ENCODE measurements at regions not wholly inside any gene's neighbourhood (a gene's known extent, or its start where the extent isn't known, plus 50 kb on each side); places are given as distances from the start of the nearest gene placed in this dataset.

- Histone ChIP-seq H3K27me3 (replicated peaks in 1 of 4; ENCODE audit: control insufficient read depth in 3 of 4, extremely low read depth in 1 of 4, insufficient read depth in 3 of 4, low read length in 3 of 4) (no peaks in the 10 kb centered on the region; a peak in 1 of 7 replicates), H3K23me2 (ENCODE audit: low read depth, low read length) (no peaks in the 10 kb centered on the region), H4K91ac (replicated peaks; ENCODE audit: insufficient read length, low read length) (no peak overlapping the region), H2BK20ac (ENCODE audit: low read length) (no peak overlapping the region), H3K36me3 (ENCODE audit: control insufficient read depth in 2 of 4, insufficient read depth in 4 of 4, low read length in 3 of 4) (no peaks in the 10 kb centered on the region), H2BK15ac (ENCODE audit: low read length) (no peak overlapping the region), H2BK5ac (ENCODE audit: low read depth, low read length) (no peak overlapping the region), H2BK120ac (replicated peaks; ENCODE audit: low read depth, low read length) (no peak overlapping the region), H3K18ac (ENCODE audit: extremely low read depth, low read length) (no peak overlapping the region), H2AK5ac (ENCODE audit: low read depth, low read length) (no peak overlapping the region), H2AFZ (ENCODE audit: low read length) (no peak overlapping the region), H3K56ac (replicated peaks; ENCODE audit: insufficient read length, low read depth, low read length) (no peak overlapping the region), H3K79me2 (ENCODE audit: control insufficient read depth in 1 of 2, insufficient read depth in 2 of 2, low read length in 2 of 2) (no peaks in the 10 kb centered on the region), H3K14ac (ENCODE audit: insufficient read length) (no peak overlapping the region), H3K4me3 (ENCODE audit: extremely low read depth in 1 of 4, insufficient read depth in 2 of 4, low read depth in 3 of 4, low read length in 4 of 4) (no peak overlapping the region), H3K79me1 (ENCODE audit: low read depth, low read length) (no peaks in the 10 kb centered on the region), H3K4me2 (ENCODE audit: insufficient read depth in 1 of 2, low read depth in 2 of 2, low read length in 2 of 2) (no peak overlapping the region), H3K4me1 (replicated peaks in 1 of 4; ENCODE audit: control insufficient read depth in 3 of 4, insufficient read depth in 4 of 4, low read length in 3 of 4) (peaks cover 0 to 1% (median 0%) of the 10 kb centered on the region in 4 experiments; a peak in 1 of 7 replicates), H2BK12ac (ENCODE audit: low read depth, low read length) (no peak overlapping the region), H3K23ac (ENCODE audit: insufficient read length) (no peak overlapping the region), H4K20me1 (replicated peaks in 1 of 2; ENCODE audit: control insufficient read depth in 1 of 2, insufficient read depth in 2 of 2, low read length in 2 of 2) (no peaks in the 10 kb centered on the region), H3K4ac (replicated peaks; ENCODE audit: insufficient read length, low read depth, low read length) (no peak overlapping the region), H4K5ac (ENCODE audit: insufficient read length, low read depth, low read length) (no peak overlapping the region), H3K9ac (replicated peaks in 1 of 4; ENCODE audit: extremely low read depth in 1 of 4, low read depth in 3 of 4, low read length in 3 of 4) (no peak overlapping the region), H3K27ac (ENCODE audit: low read depth, low read length) (no peak overlapping the region), H4K8ac (ENCODE audit: extremely low read depth, insufficient read depth, low read length) (no peak overlapping the region), H3K9me3 (ENCODE audit: insufficient read depth in 2 of 2, low read depth in 1 of 2, low read length in 1 of 2) (peaks cover 4 to 13% of the 10 kb centered on the region in 2 experiments; a peak in 2 of 4 replicates)
- DNase-seq (ENCODE audit: low read depth in 1 of 2, low spot score in 2 of 2) (peak in 1 of 2 experiments; percentile 14), FAIRE-seq (no peak)
- WGBS, 2 experiments (ENCODE audit: extremely low coverage in 1 of 2, insufficient coverage in 1 of 2, insufficient read length in 1 of 2, insufficient replicate concordance in 2 of 2, low coverage in 1 of 2, low lambda C conversion rate in 2 of 2, missing lambda C conversion rate in 1 of 2), result 76% methylated on average over 7 of the region's 7 CpGs; no CpG with 5 or more reads in 1 of the 2 experiments
- ChIA-PET POLR2A (ENCODE audit: partially characterized antibody) (no interaction called here), CTCF (ENCODE audit: partially characterized antibody) (no interaction called here)
- TF ChIP-seq GTF2F1 (IDR thresholded peaks at IDR 0.05; ENCODE audit: borderline replicate concordance, low read depth, low read length), result no peak
Measured at GRCh38 chr13:112242777-112243176, 133.4 kb upstream of the SPACA7 start.
